ENCODE measurements at regions not wholly inside any gene's neighbourhood (a gene's known extent, or its start where the extent isn't known, plus 50 kb on each side); places are given as distances from the start of the nearest gene placed in this dataset.

DNA sequence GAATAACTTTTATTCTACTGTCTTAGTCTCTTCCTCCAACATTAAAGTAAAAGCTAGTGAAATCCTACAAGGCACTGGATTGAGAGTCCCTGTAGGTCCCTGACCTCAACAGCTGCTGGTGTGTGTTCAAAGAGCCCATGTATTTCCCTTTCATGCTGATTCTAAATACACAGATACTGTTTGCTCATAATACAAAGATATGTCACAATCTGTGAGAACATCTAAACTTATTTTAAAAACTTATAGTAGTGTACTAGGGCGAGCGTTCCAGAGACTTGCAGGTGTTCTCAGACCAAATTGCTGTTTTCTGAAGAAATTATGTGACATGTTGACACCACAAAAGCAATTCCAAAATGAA lies 145.9 kb upstream of the LIPC start:
- BruUV-seq (replicated peaks) = no TSS peak
- no peaks in the 10 kb centered on the region for H3K36me3 Mint-ChIP-seq (ENCODE audit: insufficient read depth, unreplicated experiment)
- POLR2A ChIA-PET = interaction anchor here (0.5 kb wide), 1 partner anchor 464 kb away, joined by 8 read pairs; no protein-coding TSS in a partner anchor
- no peak overlapping the region for H3K4me3 Mint-ChIP-seq (ENCODE audit: unreplicated experiment)
- H3K9me3 Mint-ChIP-seq (ENCODE audit: unreplicated experiment) = no peaks in the 10 kb centered on the region
- CTCF ChIA-PET = no interaction called here
- no peaks in the 10 kb centered on the region for H3K27me3 Mint-ChIP-seq (ENCODE audit: insufficient read depth, unreplicated experiment)
- no peak overlapping the region for H3K27ac Mint-ChIP-seq (ENCODE audit: unreplicated experiment)
- peaks cover 8% of the 10 kb centered on the region for H3K4me1 Mint-ChIP-seq (ENCODE audit: low read depth, unreplicated experiment)
- intact Hi-C loops (cut with micrococcal nuclease; ENCODE audit: unreplicated experiment) = no loop called here
- no peak for TF ChIP-seq CTCF (IDR thresholded peaks at IDR 0.05; ENCODE audit: insufficient read depth in 1 of 2, low read depth in 1 of 2, low read length in 1 of 2, severe bottlenecking in 1 of 2, unreplicated experiment in 1 of 2)
- H3K36me3 ChIP-seq (ENCODE audit: control insufficient read depth, insufficient read depth, low read length) = no peaks in the 10 kb centered on the region
- H3K9me3 ChIP-seq = no peaks in the 10 kb centered on the region
- H3K27me3 ChIP-seq (replicated peaks; ENCODE audit: control insufficient read depth, insufficient read depth, low read length) = no peaks in the 10 kb centered on the region
- DNase-seq = no peak
- H3K4me1 ChIP-seq = peaks cover 13% of the 10 kb centered on the region
- H3K4me3 ChIP-seq (ENCODE audit: low read depth, low read length) = no peak overlapping the region

DNA sequence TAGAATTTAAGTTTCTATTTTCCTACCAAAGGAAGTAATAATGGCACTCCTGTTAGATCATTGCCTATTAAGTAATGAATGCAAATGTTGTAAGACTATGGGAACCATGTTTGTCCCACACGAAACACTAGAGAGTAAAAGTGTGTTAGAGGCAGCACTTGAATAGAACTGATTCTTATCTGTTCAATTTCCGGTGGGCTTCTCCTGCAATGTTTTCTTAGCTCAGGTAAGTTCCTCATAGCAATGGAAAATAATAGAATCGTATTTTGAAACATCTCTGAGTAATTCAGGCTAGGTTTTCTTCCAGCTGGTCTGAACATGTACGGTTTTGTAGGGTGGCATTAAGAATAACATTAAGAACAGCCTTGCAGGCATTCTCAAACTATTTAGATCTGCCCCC lies 145.3 kb upstream of the LIPC start:
- H3K9me3 ChIP-seq = no peaks in the 10 kb centered on the region
- H3K4me1 ChIP-seq = peaks cover 13% of the 10 kb centered on the region
- no peak overlapping the region for H3K4me3 ChIP-seq (ENCODE audit: low read depth, low read length)
- Mint-ChIP-seq H3K27me3 (ENCODE audit: insufficient read depth, unreplicated experiment) (no peaks in the 10 kb centered on the region), H3K9me3 (ENCODE audit: unreplicated experiment) (no peaks in the 10 kb centered on the region), H3K4me1 (ENCODE audit: low read depth, unreplicated experiment) (peaks cover 8% of the 10 kb centered on the region), H3K27ac (ENCODE audit: unreplicated experiment) (no peak overlapping the region), H3K36me3 (ENCODE audit: insufficient read depth, unreplicated experiment) (no peaks in the 10 kb centered on the region), H3K4me3 (ENCODE audit: unreplicated experiment) (no peak overlapping the region)
- ChIA-PET POLR2A (interaction anchor here (0.5 kb wide), 1 partner anchor 463 kb away, joined by 8 read pairs; no protein-coding TSS in a partner anchor), CTCF (no interaction called here)
- intact Hi-C loops (cut with micrococcal nuclease; ENCODE audit: unreplicated experiment) = no loop called here
- H3K36me3 ChIP-seq (ENCODE audit: control insufficient read depth, insufficient read depth, low read length) = no peaks in the 10 kb centered on the region
- H3K27me3 ChIP-seq (replicated peaks; ENCODE audit: control insufficient read depth, insufficient read depth, low read length) = no peaks in the 10 kb centered on the region
- DNase-seq = no peak
- TF ChIP-seq CTCF (IDR thresholded peaks at IDR 0.05; ENCODE audit: insufficient read depth in 1 of 2, low read depth in 1 of 2, low read length in 1 of 2, severe bottlenecking in 1 of 2, unreplicated experiment in 1 of 2) = no peak
- no TSS peak for BruUV-seq (replicated peaks)

DNA sequence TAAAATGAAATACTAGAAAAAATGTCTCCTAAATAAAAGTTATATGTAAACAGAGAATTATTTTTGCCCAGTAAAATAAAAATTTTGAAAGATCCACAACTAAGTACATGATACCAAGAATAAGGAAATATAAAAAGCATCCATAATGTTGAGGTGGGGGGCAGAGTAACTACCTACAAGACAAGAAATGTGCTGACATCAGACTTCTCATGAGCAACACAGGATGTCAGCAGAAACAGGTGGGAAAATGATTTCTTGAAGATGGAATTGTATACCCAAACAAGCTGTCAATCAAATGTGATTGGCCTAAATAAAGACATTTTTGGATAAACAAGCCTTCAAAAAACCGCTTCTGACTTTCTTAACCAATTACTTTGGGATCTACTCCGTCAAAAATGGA lies 143.9 kb upstream of the LIPC start:
- H3K4me3 ChIP-seq (ENCODE audit: low read depth, low read length) = no peak overlapping the region
- intact Hi-C loops (cut with micrococcal nuclease; ENCODE audit: unreplicated experiment) = no loop called here
- Mint-ChIP-seq H3K4me3 (ENCODE audit: unreplicated experiment) (no peak overlapping the region), H3K36me3 (ENCODE audit: insufficient read depth, unreplicated experiment) (no peaks in the 10 kb centered on the region), H3K4me1 (ENCODE audit: low read depth, unreplicated experiment) (peaks cover 16% of the 10 kb centered on the region), H3K9me3 (ENCODE audit: unreplicated experiment) (no peaks in the 10 kb centered on the region), H3K27me3 (ENCODE audit: insufficient read depth, unreplicated experiment) (no peaks in the 10 kb centered on the region), H3K27ac (ENCODE audit: unreplicated experiment) (no peak overlapping the region)
- no TSS peak for BruUV-seq (replicated peaks)
- no peak for TF ChIP-seq CTCF (IDR thresholded peaks at IDR 0.05; ENCODE audit: insufficient read depth in 1 of 2, low read depth in 1 of 2, low read length in 1 of 2, severe bottlenecking in 1 of 2, unreplicated experiment in 1 of 2)
- no peaks in the 10 kb centered on the region for H3K36me3 ChIP-seq (ENCODE audit: control insufficient read depth, insufficient read depth, low read length)
- CTCF ChIA-PET = no interaction called here
- no peaks in the 10 kb centered on the region for H3K9me3 ChIP-seq
- POLR2A ChIA-PET = no interaction called here
- peaks cover 17% of the 10 kb centered on the region for H3K4me1 ChIP-seq
- no peaks in the 10 kb centered on the region for H3K27me3 ChIP-seq (replicated peaks; ENCODE audit: control insufficient read depth, insufficient read depth, low read length)
- DNase-seq = no peak
